Suprapubic skin (tissue), 4 donors: ENCODE measurements at regions not wholly inside any gene's neighbourhood (a gene's known extent, or its start where the extent isn't known, plus 50 kb on each side); places are given as distances from the start of the nearest gene placed in this dataset.

ENCODE experiments used
- CTCF ChIP-seq, 2 donors: fragments of 200-600 bp in 1 of 2; fragments of 450-650 bp in 1 of 2; sonication (generic) in 1 of 2; IDR thresholded peaks; one replicate each; pipeline ENCODE4 v1.5.1; 2016 to 2019; ENCODE audit warnings: antibody characterized with exemption in 2 of 2, mild to moderate bottlenecking in 1 of 2, moderate library complexity in 1 of 2
- EP300 ChIP-seq: sonication (generic); formaldehyde crosslinking; IDR thresholded peaks from one replicate; pipeline ENCODE4 v1.6.1; 2017; ENCODE audit warnings: antibody characterized with exemption
- POLR2A ChIP-seq, 2 donors: fragments of 450-650 bp; IDR thresholded peaks; one replicate each; pipeline ENCODE4 v1.6.1; 2017; ENCODE audit warnings: antibody characterized with exemption in 2 of 2, mild to moderate bottlenecking in 2 of 2, moderate library complexity in 2 of 2
- POLR2AphosphoS5 ChIP-seq, 3 donors: sonication (generic); formaldehyde crosslinking; IDR thresholded peaks; one replicate each; pipeline ENCODE4 v1.6.1; 2017; ENCODE audit warnings: antibody characterized with exemption in 3 of 3

- TF ChIP-seq CTCF (IDR thresholded peaks at IDR 0.05) (no peak), POLR2A (IDR thresholded peaks at IDR 0.05) (no peak), POLR2AphosphoS5 (IDR thresholded peaks at IDR 0.05) (no peak), EP300 (no peak)
These were observed 82.6 kb upstream of the GNAO1 start for GRCh38 chr16:56108724-56109123.
